GM19455 (cell line): ENCODE measurements at regions not wholly inside any gene's neighbourhood (a gene's known extent, or its start where the extent isn't known, plus 50 kb on each side); places are given as distances from the start of the nearest gene placed in this dataset.
"Not testable (repeated sequence)": the region's sequence is repeated elsewhere in the genome, so short reads cannot be mapped to it uniquely, and the experiment has no call there.

ENCODE experiments used
- ATAC-seq: cut with Tn5 transposase; IDR thresholded peaks from one replicate; pipeline ENCODE4 v1.9.1; 2021; ENCODE audit not compliant: unreplicated experiment

- no peak for ATAC-seq
These were observed 981.1 kb downstream of the PCDH7 start for GRCh38 chr4:31701256-31701655.

DNA sequence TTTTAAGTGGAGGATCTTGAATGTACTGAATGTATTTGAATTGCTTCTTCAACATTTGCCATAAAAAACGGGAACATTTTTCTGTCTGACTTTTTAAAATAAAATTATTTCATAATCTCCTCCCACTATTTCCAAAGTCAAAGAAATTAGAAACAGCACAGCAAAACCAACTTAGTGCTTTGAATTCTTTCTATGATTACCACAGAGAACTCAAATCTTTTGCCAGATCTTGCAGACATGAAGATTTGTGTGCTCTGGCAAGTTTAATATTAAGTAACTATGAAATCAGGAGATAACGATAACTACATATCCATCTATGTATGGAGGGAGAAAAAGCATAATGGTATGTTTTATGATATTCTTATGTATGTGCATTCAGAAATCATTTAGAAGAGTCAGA is 982.2 kb downstream of the PCDH7 start:
- no peak for ATAC-seq

DNA sequence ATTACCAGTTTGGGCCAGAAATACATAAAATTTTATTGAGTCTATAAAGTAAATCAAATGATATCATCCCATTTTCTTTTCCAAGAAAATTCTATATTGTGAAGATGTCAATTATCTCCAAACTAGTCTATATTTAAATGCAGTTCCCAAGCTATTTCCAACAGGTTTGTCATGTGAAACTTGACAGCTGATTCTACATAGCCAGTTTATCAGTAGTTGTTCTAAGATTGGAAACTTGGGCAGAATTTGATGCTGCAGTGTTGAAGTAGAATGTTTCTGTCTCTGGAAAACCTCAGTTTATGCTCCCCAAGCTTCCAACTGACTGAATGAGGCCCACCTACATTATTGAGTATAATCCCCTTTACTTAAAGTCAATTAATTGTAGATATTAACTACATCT is 994.1 kb downstream of the PCDH7 start:
- ATAC-seq, result no peak

DNA sequence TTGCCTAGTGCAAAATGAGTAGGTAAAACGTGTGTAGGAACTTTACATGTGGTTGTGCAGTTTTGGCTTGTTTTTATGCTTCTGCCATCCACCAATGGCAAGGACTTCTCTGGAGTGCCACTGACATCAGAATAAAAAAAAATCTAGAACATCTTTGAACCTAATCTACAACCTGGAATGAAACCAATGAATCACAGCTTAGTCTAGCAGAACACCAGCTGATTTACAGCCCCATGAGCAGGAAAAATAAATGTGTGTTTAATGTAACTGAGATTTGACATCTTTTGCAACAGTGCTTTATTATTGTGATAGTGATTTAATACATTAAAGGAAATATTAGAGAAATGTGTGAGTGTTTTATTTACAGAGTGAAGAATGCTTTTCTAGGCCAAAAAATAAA is 995.1 kb downstream of the PCDH7 start:
- no peak for ATAC-seq

DNA sequence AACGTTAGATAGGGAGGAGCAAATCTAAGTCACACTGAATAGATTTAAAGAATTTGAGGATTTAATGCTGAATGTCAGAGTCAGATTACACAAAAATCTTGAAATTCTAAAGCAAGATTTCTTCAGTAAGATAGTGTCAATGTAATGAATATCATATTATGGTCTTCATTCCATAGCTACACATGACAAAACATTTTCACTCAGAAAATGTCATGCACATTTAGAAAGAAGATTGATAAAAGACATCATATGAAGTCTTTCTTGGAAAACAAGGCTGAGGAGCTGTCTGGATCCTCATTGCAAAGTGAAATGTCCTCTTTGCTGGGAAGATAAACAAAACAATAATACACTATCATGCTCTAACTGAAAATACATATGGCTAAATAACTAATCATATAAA is 1006.9 kb downstream of the PCDH7 start:
- no peak for ATAC-seq

DNA sequence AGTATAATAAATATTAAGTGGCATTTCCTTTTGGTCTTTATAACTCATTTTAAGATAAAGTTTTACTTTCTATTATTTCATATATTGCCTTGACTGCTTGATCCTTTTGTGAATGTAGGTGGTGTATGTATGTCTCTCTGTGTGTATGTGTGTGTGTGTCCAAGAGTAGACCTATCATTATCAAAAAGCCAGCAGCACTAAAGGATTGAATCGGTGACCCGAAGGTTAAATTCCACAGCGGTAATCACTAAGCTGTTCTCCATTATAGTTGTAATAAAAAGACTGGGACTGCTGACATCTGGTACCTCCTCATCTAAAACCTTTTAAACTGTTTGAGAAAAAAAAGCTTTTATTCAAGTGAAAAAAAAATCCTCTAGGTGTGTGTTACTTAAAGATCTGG is 1014.8 kb downstream of the PCDH7 start:
- ATAC-seq, result no peak

- no peak for ATAC-seq
These were observed 1017.2 kb downstream of the PCDH7 start for GRCh38 chr4:31737419-31737818.

DNA sequence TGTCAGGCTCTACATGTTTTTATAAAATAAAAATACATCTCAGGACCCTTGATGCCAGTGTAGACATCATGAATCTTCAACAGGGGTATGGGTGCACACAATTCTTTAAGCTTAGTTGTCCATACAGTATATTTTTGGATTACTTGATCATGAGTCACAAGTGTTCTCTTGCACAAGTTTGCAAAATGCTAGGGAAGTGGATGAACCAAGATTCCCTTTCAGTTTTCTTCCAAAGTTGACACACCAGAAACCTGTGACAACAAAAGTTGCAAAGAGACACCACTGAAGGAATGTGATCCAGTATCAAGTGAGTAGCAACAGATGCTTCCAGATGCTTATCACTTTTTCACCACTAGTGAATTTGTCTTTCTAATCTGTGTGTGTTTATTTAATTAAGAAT is 1021.2 kb downstream of the PCDH7 start:
- no peak for ATAC-seq

GRCh38 chr4:31748382-31748781 is 1028.2 kb downstream of the PCDH7 start:
- no peak for ATAC-seq

GRCh38 chr4:31750581-31750980 is 1030.4 kb downstream of the PCDH7 start:
- ATAC-seq, result not testable (repeated sequence)

DNA sequence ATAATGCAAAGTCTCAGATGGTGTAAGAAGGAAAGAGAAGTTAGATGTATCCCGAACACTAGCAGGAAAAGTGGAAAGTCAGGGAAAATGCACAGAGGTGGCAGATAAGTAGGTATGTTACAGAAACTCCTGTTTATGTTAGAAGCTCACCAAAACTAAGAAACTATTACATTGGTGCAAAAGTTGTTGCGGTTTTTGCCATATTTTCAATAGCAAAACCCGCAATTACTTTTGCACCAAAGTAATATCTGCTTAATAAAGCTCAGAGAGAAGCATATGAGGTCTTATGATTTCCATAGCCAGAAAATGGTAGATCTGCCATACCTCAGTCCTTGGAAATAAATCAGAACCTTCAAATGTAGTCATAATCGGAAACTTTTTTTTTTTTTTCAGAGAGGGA is 1035.6 kb downstream of the PCDH7 start:
- no peak for ATAC-seq

GRCh38 chr4:31768756-31769155 is 1048.6 kb downstream of the PCDH7 start:
- no peak for ATAC-seq

DNA sequence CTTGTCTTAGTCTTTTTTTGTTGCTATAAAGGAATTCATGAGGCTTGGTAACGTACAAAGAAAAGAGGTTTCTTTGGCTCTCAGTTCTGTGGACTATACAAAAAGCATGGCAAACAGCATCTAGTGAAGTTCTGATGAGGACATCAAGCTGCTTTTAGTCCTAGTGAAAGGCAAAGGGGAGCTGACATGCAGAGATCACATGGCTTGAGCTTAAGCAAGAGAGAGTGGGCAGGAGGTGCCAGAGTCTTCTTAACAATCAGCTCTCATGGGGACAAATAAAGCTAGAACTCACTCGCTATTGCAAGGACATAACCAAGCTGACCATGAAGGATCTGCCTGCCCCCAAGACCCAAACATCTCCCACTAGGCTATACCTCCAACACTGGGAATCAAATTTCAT is 1063.1 kb downstream of the PCDH7 start:
- ATAC-seq, result no peak

- no peak for ATAC-seq
These were observed 1064.4 kb downstream of the PCDH7 start for GRCh38 chr4:31784558-31784957.

- no peak for ATAC-seq
These were observed 1067.5 kb downstream of the PCDH7 start for GRCh38 chr4:31787701-31788100.

DNA sequence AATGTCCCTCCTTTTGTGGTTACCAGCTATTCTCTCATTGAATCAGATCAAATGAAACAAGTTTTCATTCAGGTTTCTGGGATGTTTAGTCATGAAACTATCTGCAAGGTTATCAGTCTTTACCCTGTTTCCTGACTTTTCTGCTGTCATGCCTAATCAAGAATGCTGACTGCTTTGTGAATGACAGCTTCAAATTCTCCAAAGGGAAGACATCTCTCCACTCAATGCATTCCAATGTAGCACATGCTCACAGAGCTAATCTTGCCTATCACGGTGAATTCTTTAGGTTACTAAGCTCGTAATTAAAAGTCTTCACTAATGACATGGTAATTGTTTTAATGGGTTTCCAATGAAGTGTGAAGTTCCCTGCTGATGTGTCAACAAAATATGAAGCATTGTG is 1068.5 kb downstream of the PCDH7 start:
- ATAC-seq, result no peak

DNA sequence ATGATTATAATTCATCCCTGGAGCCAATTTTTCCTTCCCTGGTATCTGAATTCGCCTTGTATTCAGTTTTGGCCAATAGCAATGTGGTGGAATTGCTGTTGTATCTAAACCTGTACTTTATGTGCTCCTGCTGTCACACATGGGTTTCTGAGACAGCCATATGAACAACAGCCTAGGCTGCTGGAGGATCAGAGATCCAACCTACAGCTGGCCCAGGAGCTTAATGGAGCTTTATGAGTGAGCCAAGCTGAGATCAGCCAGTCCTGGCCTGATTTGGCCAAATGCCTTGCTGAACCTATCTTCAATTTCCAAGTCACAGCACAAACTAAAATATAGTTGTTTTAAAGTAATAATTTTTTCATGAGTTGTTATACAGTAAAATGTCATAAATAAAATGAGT is 1071.5 kb downstream of the PCDH7 start:
- ATAC-seq, result no peak

DNA sequence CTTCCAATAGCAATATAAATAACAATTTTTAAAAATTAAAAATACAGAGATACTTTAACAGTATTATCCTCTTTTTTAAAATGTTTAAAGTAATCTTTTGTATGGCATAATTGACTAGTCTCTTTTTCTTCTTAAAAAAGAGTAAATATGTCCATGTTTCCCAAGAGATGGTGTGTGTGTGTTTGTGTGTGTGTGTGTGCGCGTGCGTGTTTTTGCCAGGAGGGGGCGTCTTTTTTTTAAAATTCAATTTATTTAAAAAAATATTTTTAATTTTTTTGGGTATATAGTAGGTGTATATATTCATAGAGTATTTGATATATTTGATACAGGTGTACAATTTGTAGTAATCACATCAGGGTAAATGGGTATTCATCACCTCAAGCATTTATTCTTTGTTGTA is 1073.7 kb downstream of the PCDH7 start:
- no peak for ATAC-seq

DNA sequence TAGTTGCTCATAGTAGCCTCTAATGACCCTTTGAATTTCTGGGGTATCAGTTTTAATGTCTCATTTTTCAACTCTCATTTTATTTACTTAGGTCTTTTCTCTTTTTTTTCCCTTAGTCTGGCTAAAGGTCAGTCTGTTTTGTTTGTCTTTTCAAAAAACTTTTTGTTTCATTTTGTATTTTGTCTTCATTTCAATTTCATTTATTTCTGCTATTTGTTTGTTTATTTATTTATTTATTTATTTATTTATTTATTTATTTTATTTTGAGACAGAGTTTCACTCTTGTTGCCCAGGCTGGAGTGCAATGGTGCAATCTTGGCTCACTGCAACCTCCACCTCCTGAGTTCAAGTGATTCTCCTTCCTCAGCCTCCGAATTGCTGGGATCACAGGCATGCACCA is 1076.9 kb downstream of the PCDH7 start:
- not testable (repeated sequence) for ATAC-seq

DNA sequence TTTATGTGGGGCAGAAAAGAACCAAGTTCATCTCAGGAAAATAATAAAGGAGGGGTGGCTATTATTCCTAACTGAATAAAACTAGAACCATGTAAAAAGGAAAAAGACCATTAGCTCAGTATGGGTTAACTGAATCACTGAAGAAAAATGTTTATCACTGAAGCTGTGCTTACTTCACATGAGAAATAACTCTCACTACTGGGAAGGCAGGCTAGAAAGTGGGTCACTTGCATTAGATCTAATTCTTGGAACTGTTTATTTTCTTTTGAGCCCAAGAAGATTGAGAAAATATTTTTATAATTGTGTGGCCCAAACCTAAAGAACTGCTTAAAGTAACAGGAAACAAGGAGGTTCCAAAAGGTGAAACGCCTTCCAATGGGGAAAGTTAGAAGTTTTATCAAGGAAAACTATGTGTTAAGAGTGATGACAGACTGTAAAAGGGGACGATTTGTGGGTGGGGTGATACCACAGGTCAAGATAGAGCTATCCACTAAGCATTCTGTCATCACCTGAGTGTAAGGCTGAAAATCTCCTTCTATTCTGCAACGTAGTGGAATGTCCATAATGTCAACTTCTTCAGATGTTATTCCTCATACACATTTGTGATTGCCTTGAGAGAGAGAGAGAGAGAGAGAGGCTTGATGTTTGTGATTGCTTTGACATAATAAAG is 1083.5 kb downstream of the PCDH7 start:
- no peak for ATAC-seq

DNA sequence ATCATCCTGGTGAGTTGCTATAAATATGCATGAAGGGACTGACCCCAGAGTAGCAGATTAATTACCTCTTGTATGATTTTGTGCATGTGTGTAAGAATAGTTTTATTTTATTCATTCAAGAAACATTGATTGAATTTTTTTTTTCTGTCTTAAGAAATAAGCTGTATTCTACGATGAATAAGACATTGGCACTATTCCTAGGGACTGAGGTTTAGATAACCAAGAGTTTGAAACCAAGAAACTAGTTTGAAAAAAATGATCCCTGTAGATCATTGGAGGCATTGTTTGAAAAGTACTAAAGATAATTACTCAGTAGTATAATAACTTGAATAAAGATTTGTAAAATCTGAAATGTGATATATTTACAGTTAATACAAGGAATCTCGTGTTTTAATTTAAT is 1086.9 kb downstream of the PCDH7 start:
- ATAC-seq, result no peak

DNA sequence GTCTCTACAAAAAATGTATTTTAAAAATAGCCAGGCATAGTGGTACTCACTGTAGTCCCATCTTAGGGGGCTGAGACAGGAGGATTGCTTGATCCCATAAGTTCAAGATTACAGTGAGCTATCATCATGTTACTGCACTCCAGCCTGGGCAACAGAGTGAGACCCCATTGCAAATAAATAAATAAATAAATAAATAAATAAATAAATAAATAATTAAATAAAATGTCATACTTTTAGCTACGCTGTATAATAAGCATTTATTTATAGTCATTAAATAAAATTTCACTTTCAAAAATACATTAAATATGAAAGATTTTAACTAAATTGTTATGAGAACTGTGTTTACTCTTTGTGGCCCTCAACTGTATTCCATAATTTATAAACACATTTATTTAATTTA is 1124.2 kb downstream of the PCDH7 start:
- ATAC-seq, result no peak

DNA sequence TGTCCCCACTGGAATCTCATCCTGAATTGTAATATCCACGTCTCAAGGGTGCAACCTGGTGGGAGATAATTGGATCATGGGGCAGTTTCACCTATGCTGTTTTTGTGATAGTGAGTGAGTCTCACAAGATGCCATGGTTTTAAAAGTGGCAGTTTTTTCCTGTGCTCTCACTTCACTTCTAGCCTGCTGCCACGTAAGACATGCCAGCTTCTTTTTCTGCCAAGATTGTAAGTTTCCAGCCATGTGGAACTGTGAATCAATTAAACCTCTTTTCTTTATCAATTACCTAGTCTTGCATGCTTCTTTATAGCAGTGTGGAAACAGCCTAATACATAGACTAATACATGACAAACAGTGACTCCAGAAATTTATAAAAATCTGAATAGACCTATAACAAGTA is 1131.8 kb downstream of the PCDH7 start:
- ATAC-seq, result no peak

DNA sequence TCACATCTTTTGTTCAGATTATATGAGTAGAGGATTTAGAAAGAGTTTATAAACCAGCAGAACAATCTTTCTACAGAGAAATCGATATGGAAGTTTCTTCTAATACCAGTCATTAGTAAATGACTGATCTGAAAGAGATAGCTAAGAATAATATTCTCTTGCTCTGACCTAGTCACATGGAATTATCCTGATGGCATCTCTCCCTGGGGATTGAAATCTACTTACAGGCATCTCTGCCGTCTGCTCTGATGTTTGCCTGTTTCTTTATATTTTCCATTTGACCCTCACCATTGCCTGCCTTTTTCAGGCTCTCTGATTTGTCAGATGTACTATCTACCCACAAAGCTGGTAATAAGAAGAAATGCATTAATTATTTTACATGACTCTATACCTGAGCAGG is 1157.3 kb downstream of the PCDH7 start:
- ATAC-seq, result no peak
